H1 (cell line): ENCODE measurements at regions not wholly inside any gene's neighbourhood (a gene's known extent, or its start where the extent isn't known, plus 50 kb on each side); places are given as distances from the start of the nearest gene placed in this dataset.

Experiments used
- CBX5 ChIP-seq: fragments of 300-800, 300-1000 bp; sonication (generic); IDR thresholded peaks from 2 replicates; pipeline ENCODE4 v1.7.1; 2016; ENCODE audit warnings: antibody characterized with exemption, low read length, low read depth
- CHD7 ChIP-seq: fragments of 300-600 bp; sonication (generic); IDR thresholded peaks from 2 replicates; pipeline ENCODE4 v1.7.1; 2012; ENCODE audit warnings: low read length, moderate library complexity, mild to moderate bottlenecking, inconsistent platforms; ENCODE audit not compliant: insufficient replicate concordance
- RNF2 ChIP-seq: fragments of 200-900, 300-1000 bp; sonication (generic); IDR thresholded peaks from 2 replicates; pipeline ENCODE4 v1.7.1; 2016; ENCODE audit warnings: borderline replicate concordance, low read depth, mild to moderate bottlenecking, antibody characterized with exemption, low read length; ENCODE audit not compliant: poor library complexity, severe bottlenecking; ENCODE audit errors: missing control alignments
- SP2 ChIP-seq: IDR thresholded peaks from 2 replicates; pipeline ENCODE4 v1.6.1; 2012; ENCODE audit warnings: mild to moderate bottlenecking, low read length, inconsistent platforms

DNA sequence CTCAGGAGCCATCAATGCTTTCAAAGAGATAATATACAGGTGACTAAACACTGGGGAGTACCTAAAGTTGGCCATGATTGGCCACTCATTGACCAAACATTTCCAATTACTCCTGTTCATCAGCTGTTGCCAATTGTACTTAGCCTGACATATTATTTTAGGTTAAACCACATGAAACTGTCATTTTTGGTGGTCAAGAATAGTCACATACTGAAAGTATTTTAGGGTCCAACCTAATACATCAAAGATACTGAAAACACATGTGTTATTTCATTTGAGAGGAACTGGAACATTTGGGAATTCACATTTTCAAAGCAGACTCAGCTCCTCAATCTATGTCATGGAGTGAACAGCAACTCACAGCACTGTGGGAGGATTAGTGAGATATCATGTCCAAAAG, 63.9 kb upstream of the KCNA5 start (continued):
- TF ChIP-seq CHD7 (no peak), SP2 (no peak), RNF2 (no peak), CBX5 (no peak)
